GM19023 (cell line): ENCODE measurements at regions not wholly inside any gene's neighbourhood (a gene's known extent, or its start where the extent isn't known, plus 50 kb on each side); places are given as distances from the start of the nearest gene placed in this dataset.

Source experiments
- ATAC-seq: cut with Tn5 transposase; IDR thresholded peaks from one replicate; pipeline ENCODE4 v1.9.1; 2021; ENCODE audit warnings: mild to moderate bottlenecking, moderate library complexity; ENCODE audit not compliant: unreplicated experiment

DNA sequence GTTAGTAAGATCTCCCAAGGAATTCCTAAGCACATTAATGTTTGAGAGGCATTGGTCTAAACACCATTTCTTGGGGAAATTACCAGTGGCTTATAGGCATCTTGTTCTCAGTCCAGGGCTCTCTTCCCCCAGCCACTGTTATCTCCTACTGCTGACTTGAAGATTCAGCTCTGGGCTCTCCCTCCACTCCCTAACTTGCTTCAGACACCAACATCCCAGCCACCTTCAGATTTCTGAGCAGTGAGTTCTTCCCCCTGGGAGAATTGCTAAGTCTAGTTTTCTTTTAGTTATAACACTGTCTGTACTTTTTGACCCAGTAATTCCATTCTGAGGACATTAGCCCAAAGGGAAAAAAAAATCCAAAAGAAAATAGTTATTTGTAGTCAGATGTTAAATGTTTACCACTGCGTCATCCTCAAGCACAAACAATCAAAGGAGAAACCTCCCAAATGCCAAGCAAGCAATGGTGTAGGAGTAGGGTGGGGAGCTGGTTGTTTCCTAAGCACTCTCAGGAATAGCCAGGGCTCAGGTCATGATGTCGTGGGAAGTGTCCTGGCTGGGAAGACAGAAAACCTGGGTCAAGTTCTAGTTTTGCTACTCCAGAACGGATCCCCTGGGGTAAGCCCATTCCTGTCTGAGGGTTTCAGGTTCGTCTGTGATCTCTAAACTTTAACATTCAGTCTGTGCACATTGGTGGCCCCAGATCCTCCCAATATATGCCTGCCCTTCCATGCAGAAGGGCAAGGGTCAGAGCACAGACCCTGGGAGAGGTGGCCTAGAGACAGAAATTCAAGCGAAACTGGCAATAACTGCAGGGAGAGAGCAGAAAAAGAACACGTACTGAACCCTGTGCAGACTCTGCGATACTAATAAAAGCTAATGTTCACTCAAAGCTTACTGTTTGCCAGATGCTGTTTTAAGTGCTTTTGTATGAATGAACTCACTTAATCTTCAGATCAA lies 191.1 kb upstream of the FGGY start:
- no peak for ATAC-seq

GRCh38 chr1:59107516-59107915 lies 189.4 kb upstream of the FGGY start:
- no peak for ATAC-seq

- ATAC-seq: no peak
Measured at GRCh38 chr1:59107916-59108315, 189.0 kb upstream of the FGGY start.

- no peak for ATAC-seq
Measured at GRCh38 chr1:59108481-59109317, 188.2 kb upstream of the FGGY start.

DNA sequence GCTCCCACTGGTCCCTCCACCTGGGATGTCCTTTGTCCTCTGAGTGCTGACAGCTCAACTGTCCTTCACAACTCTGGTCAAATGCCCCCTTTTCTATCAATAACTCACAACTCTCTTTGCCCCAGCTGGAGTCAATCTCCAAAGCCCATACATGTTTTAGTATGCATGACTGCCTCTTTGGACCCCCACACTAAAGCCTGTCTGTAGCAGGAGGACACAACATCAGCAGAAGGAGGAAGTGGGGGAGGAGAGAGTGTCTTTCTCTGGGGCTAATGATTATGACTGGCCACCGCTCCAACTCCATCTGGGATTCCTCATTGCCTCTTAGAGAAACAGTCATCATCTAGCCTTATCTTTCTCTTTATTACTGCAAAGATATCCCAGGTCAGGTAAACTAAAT lies 186.6 kb upstream of the FGGY start:
- ATAC-seq: no peak

GRCh38 chr1:59113876-59114457 lies 182.9 kb upstream of the FGGY start:
- ATAC-seq: no peak

GRCh38 chr1:59115865-59116264 lies 181.0 kb upstream of the FGGY start:
- no peak for ATAC-seq

DNA sequence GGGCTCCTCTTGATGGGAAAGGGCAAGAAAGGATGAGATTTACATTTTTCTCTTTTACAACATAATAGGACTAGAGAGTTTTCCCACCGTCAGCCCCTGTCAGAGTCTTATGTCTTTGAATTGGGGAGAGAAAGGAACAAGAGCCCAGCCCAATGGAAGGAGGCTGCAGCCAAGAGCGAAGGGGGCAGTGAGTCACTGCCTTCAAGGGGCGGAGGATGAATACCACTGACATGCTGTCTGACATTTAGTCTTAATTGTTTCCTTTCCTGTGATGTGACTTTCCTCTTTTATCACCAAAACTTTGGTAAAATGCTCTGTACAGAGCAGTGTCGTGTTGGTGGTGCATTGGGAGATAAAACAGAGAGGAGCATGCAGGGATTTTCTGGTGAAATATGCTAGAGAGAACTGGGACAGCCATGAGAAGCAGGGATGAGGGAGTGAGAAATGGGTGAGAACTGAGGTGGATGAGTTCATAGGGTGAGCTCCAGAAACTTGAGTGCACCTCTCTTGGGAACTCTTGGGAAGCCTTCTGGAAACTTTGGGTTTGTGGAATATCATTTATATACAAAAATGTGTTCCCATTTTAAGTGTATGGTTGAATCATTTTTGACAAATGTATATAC lies 179.9 kb upstream of the FGGY start:
- ATAC-seq: no peak

GRCh38 chr1:59122527-59122926 lies 174.4 kb upstream of the FGGY start:
- no peak for ATAC-seq

GRCh38 chr1:59123081-59123681 lies 173.7 kb upstream of the FGGY start:
- no peak for ATAC-seq

DNA sequence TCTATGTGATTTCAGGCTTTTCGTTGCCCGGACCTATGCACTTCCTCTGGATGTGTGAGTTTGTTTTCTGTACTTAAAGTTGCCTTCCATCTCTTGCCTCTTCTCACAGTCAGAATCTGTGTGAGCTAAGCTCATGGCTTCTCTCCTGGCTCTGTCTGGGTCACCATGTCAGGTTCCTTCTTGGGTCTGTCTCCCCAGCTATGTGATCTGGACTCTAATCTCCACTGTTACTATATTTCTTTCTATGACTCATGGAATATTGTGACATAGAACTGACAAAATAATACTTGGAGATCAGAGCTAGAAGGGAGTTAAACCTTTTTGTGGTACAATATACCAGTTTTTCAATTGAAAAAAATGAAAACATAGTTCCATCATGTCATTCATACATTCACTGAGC lies 172.7 kb upstream of the FGGY start:
- ATAC-seq: no peak

DNA sequence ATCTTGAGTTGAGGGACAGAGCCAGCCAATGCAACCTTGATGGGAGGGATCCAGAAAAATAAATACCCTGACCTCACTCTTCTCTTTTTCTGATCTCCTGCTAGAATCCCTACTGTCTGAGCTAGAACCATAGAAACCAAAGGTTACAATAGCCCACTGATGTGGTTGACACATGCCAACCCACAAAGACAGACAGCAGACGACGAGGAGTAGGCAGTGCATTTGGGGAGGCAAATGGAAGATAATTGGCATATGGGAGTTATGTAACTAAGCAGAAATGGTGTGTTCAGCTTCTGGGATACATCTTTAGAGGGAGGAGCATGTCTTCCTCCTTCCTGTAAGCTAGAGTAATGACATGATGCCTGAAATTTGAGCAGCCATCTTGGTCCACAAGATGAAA lies 171.7 kb upstream of the FGGY start:
- no peak for ATAC-seq

GRCh38 chr1:59125676-59126320 lies 171.1 kb upstream of the FGGY start:
- ATAC-seq: no peak

DNA sequence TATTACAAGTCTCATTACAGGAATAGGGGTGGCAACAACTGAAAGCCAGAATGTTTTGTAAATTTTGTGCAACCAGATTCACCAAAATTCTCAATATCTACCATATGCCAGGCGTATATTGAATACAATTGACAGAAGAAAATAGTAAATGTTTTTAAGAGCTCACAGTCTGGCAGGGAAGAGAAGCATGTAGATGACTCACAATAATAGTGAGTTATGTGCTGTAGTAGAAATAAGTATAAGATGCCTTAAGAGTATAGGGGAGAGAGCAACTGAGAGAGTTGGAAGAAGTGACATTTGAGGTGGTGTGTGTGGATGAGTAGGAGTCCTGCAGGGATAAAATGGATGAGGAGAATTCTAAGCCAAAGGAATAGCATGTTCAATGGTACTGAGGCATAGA lies 170.5 kb upstream of the FGGY start:
- ATAC-seq: no peak

DNA sequence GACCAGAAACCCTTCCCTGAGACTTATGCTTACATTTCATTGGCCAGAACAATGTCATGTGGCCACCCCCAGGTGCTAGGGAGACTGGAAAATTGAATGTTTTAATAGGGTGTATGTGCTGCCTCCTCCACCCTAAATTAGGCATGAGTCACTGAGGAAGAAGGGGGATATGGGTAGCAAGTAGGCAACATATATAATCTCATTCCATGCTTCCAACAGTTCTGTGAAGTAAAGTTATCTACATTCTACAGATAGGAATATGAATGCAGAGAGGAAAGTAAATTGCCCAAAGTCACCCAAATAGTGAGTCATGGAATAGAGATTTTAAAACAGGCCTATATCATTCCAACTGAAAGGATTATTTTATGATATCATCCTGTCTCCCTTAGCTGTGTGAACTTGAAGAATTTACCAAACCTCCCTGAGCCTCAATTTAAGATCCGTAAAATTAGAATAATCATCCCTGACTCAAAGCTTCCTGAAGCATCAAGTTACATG lies 168.6 kb upstream of the FGGY start:
- ATAC-seq: no peak

DNA sequence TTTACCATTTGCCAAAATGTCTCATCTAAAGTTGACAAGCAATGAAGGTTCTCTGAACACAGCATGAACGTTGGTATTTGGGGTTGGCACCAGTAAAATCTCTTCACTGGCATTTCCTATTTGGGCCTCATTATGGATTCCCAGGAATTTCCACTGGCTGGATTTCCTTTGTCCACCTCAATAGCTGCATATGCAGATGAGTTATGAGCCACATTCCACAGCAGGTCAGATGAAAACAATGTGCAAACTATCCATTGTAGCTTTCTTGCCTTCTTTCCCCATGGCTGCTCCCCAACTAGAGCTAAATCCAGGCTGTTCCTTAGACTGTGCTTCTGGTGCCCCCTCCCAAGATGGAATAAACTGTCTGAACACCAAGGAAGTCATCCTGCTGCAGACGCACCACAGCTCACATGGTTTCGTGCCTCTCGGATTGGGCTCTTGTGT lies 168.1 kb upstream of the FGGY start:
- no peak for ATAC-seq

DNA sequence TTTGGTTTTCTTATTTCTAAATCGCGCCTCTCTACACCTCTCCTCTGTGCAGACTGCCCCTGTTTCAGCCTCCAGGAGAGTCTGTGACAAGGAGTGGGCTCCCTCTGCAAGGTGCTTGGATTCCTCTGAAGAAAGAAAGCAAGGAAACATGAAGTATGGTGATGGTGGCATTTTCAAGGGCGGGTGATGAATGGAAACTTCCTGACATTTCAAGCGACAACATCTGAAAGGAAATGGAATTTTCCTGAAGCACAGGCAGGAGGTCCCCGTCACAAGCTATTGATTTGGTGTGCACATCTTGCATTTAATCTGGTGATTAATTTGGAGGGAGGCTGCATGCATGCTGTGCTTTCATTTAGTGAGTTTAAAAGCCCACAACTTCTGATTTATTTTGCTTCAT lies 164.6 kb upstream of the FGGY start:
- ATAC-seq: no peak

DNA sequence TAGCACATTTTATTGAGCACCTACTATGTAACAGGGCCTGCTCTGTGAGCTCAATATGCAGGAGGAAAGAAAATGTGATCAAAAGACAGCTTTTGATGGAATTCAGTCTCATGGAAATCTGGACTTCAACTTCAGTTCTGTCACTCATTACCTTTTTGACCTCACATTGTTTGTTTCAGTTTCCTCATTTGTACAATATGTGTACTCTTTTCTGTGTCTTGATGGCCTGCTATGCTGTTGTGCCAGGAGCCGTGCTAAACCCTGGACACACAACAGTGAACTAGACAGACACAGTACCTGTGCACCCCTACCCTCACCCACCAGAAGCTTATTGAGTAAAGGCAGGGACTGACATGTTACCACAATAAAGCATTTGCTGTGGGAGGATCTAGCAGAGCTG lies 162.9 kb upstream of the FGGY start:
- no peak for ATAC-seq

GRCh38 chr1:59135761-59136255 lies 161.1 kb upstream of the FGGY start:
- no peak for ATAC-seq
